CD4-positive, alpha-beta T cell treated with Interleukin-21 for 1 hour (primary cell): ENCODE measurements at regions not wholly inside any gene's neighbourhood (a gene's known extent, or its start where the extent isn't known, plus 50 kb on each side); places are given as distances from the start of the nearest gene placed in this dataset.

Experiments used
- DNase-seq: peaks from one replicate; pipeline ENCODE4 v3.0.0-alpha.2; 2020

DNA sequence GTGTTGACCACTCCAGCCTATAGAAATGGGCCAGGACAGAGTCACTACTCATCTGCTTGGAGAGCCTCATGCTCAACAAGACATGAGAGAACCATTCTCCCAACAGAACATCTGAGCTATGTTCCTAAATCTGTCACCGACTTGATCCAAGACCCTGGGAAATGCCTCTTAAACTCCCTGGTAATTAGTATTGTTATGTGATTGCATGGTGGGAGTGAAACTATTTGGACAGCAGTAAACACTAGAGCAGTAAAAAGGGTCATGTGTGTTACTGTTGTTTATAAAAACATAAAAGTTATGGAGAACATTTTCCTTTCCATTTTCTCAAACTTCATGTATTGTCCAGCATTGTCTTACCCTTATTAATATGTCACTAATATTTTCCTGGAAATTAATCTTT lies 369.8 kb upstream of the FAT3 start:
- no peak for DNase-seq

GRCh38 chr11:91854171-91854570 lies 370.4 kb upstream of the FAT3 start:
- DNase-seq, result no peak

- DNase-seq, result no peak
Measured at GRCh38 chr11:91851908-91852307, 372.7 kb upstream of the FAT3 start.

- DNase-seq, result no peak
Measured at GRCh38 chr11:91850533-91851275, 373.9 kb upstream of the FAT3 start.

- DNase-seq, result no peak
Measured at GRCh38 chr11:91850021-91850420, 374.6 kb upstream of the FAT3 start.

DNA sequence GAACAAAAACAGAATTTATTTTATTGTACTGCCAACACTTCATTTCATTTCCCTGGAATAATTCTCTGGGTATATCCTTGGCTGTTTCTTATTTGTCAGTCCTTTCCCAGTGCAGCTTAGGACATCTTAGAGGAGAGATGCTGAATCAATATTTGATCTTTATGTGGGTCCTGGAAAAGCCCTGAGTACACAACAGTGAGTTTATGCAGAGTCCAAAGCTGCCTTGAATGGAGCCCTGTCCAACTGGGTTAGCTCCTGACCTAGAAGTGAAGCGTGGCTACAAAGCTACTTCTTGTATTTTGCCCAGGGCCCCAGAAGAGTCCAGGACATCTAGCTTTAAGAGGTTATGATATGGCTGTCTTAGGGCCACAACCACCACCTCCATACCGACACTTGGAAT lies 378.0 kb upstream of the FAT3 start:
- DNase-seq, result no peak

DNA sequence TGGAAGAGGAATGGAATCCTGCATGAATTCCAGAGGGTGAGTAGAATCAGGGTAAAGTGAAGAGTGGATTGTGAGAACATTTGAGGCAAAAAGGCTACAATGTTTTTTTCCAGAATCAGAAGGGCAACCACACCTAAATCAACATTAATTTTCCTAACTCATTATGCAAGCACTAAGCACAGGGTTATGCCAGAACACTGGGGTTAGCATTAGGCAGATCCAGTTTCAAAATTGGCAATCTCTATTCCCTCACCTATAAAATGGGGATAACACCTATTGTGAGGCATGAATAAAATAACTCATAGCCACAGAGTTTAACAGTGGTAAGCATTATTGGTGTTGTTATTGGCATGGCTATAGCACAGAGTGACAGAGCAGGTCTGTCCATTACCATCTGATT lies 378.6 kb upstream of the FAT3 start:
- no peak for DNase-seq

DNA sequence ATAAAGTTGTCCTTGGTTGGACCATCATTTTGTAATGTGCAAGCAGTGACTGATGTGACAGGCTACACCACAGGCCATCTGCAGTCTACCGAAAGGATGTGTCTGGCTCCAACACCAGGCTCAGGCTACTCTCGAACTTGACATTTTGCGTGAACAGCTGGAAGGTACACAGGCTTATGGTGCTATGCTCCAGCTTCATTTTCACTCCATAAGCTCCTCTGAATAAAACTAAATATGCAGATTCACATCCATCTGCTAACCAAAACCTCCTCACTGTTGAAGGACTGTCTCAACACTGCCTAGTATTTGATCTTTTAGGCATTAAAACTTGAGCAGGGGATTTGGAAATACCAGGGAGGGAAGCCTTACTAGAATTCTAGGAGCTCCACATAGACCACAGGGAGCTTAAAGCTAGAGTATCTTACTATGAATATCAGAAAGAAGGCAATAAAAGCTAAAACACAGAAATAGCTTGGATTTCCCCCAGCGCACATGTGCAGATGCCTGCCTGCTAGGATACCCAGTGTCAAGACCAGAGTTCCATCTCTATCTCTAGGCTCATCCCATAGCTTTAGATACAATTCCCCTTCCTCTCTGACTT lies 383.9 kb upstream of the FAT3 start:
- DNase-seq, result no peak

GRCh38 chr11:91837411-91838330 lies 386.9 kb upstream of the FAT3 start:
- no peak for DNase-seq

- DNase-seq, result no peak
Measured at GRCh38 chr11:91835051-91835560, 389.5 kb upstream of the FAT3 start.

- no peak for DNase-seq
Measured at GRCh38 chr11:91828901-91829300, 395.7 kb upstream of the FAT3 start.

DNA sequence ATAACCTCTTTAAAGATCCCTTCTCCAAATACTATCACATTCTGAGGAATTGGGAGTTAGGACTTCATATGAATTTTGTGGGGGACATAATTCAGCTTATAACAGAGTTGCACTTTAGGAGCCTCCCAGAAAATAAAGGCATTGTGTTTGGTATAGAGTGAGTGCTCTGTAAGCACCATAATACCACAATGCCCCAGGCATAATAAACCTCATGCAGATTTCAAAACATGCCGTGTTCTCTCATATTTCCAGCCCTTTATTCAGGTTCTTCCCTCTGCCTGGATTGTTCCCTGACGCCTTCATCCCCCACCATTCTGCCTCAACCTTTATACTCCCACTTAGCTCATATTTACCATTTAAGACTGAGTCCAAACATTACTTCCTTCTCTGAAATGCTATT lies 398.8 kb upstream of the FAT3 start:
- no peak for DNase-seq

DNA sequence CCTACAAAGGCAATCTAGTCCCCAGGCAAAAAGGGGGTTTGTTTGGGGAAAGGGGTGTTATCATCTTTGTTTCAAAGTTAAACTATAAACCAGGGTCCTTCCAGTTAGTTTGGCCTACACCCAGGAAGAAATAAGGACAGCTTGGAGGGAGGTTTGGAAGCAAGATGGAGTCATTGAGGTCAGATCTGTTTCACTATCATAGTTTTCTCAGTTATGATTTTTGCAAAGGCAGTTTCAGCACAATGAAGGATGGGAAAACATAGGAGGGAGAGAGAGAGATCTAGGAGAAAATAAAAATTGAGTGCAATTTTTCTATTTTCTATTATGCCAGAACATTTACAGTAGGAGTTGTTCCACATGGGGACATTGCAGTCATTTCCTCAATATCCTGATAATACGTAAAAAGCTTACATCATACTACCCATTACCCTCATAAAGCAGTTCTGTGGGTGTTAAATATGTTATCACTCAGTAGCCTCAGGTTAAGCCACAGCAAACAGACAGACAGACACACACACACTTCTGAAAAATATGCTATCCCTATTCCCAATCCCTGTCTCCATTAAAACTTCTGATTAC lies 401.3 kb upstream of the FAT3 start:
- DNase-seq, result no peak

GRCh38 chr11:91822805-91823204 lies 401.8 kb upstream of the FAT3 start:
- no peak for DNase-seq

GRCh38 chr11:91820709-91821108 lies 403.9 kb upstream of the FAT3 start:
- DNase-seq, result no peak

DNA sequence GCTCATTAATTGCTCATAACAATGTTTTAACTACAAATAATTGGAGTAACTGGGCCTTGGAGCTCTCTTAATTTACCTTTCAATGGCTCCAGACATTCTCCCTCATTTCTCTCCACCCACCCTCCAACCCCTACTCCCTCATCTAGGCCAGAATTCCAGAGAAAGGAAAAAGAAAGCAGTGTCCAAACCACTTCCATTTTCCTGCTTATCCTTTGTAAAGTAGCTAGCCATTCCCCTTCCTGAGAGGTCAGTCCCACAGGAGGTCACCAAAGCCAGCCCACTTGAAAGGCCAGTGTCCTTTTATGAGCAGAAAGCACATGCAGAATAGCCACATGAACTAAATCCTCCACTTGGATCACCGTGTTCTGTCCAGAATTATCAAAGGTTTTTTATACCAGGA lies 404.8 kb upstream of the FAT3 start:
- no peak for DNase-seq

GRCh38 chr11:91819195-91819594 lies 405.4 kb upstream of the FAT3 start:
- DNase-seq, result no peak

DNA sequence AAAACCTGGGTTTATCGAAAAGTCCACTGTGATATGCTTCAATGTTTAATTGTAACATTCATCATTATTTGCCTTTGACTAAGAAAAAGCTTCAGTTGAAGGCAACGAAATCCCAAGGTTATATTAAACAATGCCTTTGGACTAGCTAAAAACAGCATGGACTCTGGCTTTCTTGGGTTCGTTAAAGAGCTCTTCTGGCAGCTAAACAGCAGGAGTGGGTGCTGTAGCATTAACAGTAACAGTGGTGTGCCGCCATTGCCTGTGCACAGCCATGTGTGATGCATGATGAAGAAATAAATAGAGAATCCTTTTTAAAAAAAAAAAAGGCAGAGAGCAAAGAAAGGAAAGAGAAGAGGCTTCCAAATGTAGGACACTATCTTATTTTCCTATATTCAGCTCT lies 406.6 kb upstream of the FAT3 start:
- DNase-seq, result no peak

DNA sequence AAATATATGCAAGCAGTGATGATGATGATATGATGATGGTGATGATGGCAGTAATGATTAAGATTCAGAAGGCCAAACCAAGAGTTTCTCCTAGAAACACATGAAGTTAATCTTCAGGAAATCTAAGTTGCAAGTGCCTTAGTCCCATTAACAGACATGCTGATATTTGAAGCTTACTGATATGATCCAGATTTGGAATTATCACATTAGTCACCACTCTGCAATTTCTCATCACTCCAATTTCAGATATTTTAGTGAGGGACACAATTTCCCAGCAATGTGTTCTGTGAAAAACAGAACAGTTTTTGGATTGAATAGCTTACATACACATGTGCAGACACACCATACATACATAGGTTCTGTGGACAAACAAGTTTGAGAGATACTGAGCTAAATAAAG lies 411.4 kb upstream of the FAT3 start:
- DNase-seq, result no peak

DNA sequence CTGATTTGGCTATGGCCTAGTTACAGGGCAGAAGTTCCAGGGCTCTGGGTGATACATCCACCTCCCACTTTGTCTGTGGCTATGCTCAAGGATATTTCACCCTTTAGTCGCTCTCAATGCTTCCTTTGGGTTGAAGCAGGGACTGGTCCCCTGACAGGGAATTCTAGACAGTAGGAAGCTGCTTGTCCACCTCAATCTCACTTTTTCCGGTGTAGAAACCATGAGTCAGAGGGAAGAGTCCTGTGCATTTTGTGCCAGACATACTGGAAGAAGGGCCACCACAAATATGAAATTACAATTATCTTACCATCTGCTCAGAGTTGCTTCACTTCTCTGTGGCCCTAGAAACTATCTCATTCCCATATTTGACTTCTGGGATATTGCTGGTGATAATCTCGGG lies 413.7 kb upstream of the FAT3 start:
- DNase-seq, result no peak

DNA sequence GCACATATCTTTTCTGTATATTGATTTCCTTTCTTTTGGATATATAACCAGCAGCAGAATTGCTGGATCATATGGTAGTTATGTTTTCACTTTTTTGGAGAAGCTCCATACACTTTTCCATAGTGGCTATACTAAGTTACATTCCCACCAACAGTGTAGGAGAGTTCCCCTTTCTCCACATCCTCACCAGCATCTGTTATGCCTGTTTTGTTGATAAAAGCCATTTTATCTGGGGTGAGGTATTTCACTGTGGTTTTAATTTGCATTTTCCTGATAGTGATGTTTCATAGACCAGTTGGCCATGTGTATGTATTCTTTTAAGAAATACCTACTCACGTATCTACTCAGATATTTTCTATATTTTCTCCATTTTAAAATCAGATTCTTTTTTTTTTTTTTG lies 419.3 kb upstream of the FAT3 start:
- no peak for DNase-seq

DNA sequence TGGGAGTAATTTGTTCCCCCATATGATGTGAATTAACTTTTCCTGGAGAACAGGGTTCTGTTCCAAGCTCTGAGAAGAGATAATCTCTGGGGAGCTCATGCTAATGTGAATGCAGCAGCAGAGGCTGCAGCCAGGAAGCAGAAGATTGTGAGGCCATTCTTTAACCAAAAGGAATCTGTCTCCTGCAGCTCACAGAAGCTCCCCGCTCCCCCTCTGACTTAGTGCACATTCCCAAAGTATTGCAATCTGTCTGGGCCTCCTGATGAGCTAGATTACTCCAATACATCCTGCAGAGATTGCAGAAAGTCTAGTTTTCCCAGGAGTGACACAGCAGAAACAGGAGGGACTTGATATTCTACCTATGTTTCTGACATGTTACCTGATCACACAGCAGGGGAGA lies 420.6 kb upstream of the FAT3 start:
- no peak for DNase-seq

GRCh38 chr11:91802475-91802874 lies 422.1 kb upstream of the FAT3 start:
- DNase-seq, result no peak
